ENCODE measurements at regions not wholly inside any gene's neighbourhood (a gene's known extent, or its start where the extent isn't known, plus 50 kb on each side); places are given as distances from the start of the nearest gene placed in this dataset.

GRCh38 chr5:8306288-8306896, 437.4 kb downstream of the MTRR start:
- Mint-ChIP-seq H3K36me3 (no peaks in the 10 kb centered on the region), H3K9me3 (peaks cover 7 to 58% (median 27%) of the 10 kb centered on the region in 6 donors), H3K27me3 (ENCODE audit: low read depth in 3 of 3) (no peaks in the 10 kb centered on the region), H3K4me1 (no peaks in the 10 kb centered on the region), H3K4me3 (no peak overlapping the region), H3K27ac (no peak overlapping the region)
- no peak for DNase-seq

- Mint-ChIP-seq H3K9me3 (peaks cover 13 to 55% (median 15%) of the 10 kb centered on the region in 6 donors), H3K27ac (no peak overlapping the region), H3K36me3 (no peaks in the 10 kb centered on the region), H3K4me3 (no peak overlapping the region), H3K27me3 (ENCODE audit: low read depth in 3 of 3) (peaks cover 0 to 1% (median 0%) of the 10 kb centered on the region in 3 donors), H3K4me1 (no peaks in the 10 kb centered on the region)
- no peak for DNase-seq
Observed at GRCh38 chr5:8314965-8315364, 446.0 kb downstream of the MTRR start.

GRCh38 chr5:8316608-8317280, 447.8 kb downstream of the MTRR start:
- Mint-ChIP-seq H3K36me3 (no peaks in the 10 kb centered on the region), H3K4me3 (no peak overlapping the region), H3K27me3 (ENCODE audit: low read depth in 3 of 3) (peaks cover 0 to 1% (median 0%) of the 10 kb centered on the region in 3 donors), H3K4me1 (no peaks in the 10 kb centered on the region), H3K9me3 (peaks cover 7 to 40% (median 16%) of the 10 kb centered on the region in 6 donors), H3K27ac (no peak overlapping the region)
- DNase-seq, result no peak

DNA sequence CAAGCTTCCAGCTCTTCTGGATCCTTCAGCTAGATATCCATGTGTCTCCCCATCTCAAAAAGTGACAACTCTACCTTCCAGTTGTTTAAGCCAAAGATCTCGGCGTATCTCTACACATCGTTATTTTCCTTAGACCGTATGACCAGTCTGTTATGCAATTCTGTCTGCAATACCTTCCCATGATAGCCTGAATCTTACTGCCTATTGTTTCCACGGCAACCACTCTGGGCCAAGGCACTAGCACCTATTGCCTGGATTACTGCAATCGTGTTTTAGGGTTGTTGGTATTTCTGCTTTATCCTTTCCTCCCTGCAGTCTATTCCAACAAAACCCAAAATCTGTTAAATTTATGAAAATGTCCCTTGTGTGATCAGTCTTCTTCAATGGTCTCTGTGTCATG, 448.4 kb downstream of the MTRR start:
- H3K9me3 Mint-ChIP-seq, result peaks cover 7 to 42% (median 16%) of the 10 kb centered on the region in 6 donors
- H3K4me1 Mint-ChIP-seq, result no peaks in the 10 kb centered on the region
- H3K27ac Mint-ChIP-seq, result no peak overlapping the region
- no peak for DNase-seq
- H3K27me3 Mint-ChIP-seq (ENCODE audit: low read depth in 3 of 3), result peaks cover 0 to 1% (median 0%) of the 10 kb centered on the region in 3 donors
- no peak overlapping the region for H3K4me3 Mint-ChIP-seq
- no peaks in the 10 kb centered on the region for H3K36me3 Mint-ChIP-seq

DNA sequence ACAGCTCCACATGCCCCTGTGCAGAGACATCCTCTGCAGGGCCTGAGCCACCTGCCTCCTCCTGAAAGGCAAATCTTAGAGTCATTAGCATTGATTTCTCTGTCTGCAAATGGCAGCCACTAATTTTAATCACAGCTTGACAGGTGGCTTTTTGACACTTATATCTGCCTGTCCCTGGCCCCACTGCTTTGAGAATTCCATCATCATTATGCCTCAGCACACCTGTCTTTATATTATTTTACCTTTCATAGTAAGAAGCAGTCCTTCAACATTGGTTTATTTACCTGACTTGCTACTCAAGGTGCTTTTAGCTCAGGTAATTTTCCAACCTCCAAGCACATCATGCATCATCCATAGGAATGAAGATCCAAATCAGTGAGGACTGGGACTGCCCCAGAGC, 451.3 kb downstream of the MTRR start:
- Mint-ChIP-seq H3K9me3 (peaks cover 7 to 35% (median 15%) of the 10 kb centered on the region in 6 donors), H3K27ac (no peak overlapping the region), H3K27me3 (ENCODE audit: low read depth in 3 of 3) (no peaks in the 10 kb centered on the region), H3K4me3 (no peak overlapping the region), H3K4me1 (no peaks in the 10 kb centered on the region), H3K36me3 (no peaks in the 10 kb centered on the region)
- DNase-seq, result no peak

GRCh38 chr5:8321272-8321671, 452.3 kb downstream of the MTRR start:
- H3K4me1 Mint-ChIP-seq, result no peaks in the 10 kb centered on the region
- H3K9me3 Mint-ChIP-seq, result peaks cover 9 to 32% (median 13%) of the 10 kb centered on the region in 6 donors
- DNase-seq, result no peak
- no peaks in the 10 kb centered on the region for H3K36me3 Mint-ChIP-seq
- no peak overlapping the region for H3K27ac Mint-ChIP-seq
- no peak overlapping the region for H3K4me3 Mint-ChIP-seq
- H3K27me3 Mint-ChIP-seq (ENCODE audit: low read depth in 3 of 3), result peaks cover 0 to 2% (median 1%) of the 10 kb centered on the region in 3 donors

DNA sequence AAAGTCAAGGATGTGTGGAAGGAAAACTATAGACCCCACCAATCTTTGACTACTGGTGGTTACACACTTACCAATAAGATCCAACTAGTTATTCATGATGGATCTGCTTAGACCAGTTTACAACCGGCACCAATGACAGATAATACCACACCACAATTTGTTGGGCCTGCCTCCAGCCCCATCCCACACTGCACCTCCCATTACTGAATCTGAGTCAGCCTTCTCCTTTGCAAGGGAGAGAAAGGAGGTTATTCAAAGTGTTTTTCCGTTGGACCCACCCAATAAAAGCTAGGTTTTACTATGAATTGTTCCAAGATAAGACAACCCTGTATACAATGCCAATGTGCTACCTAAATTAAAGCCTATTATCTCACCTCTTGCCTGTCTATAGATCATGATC, 453.5 kb downstream of the MTRR start:
- Mint-ChIP-seq H3K27me3 (ENCODE audit: low read depth in 3 of 3) (peaks cover 0 to 2% (median 1%) of the 10 kb centered on the region in 3 donors), H3K36me3 (no peaks in the 10 kb centered on the region), H3K27ac (no peak overlapping the region), H3K4me3 (no peak overlapping the region), H3K9me3 (peaks cover 11 to 27% (median 12%) of the 10 kb centered on the region in 6 donors), H3K4me1 (no peaks in the 10 kb centered on the region)
- no peak for DNase-seq

DNA sequence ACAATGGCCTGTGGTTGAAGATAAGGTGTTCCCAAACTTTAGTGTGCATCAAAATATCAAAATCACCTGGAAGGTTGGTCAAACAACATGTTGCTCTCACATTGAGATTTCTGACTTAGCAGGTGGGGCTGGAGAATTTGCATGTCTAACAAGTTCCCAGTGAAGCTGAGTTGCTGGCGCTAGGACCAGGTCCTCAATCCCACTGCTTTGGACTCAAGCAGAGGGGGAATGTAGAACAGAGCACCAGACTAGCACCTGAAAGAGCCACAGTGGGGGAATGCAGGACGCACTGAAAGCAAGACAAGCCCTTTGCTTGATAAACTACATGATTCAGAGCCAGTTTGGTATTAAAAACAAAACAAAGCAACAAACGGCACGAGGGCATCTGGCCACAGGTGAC, 458.1 kb downstream of the MTRR start:
- Mint-ChIP-seq H3K27me3 (ENCODE audit: low read depth in 3 of 3) (peaks cover 0 to 2% (median 1%) of the 10 kb centered on the region in 3 donors), H3K9me3 (peaks cover 5 to 32% (median 11%) of the 10 kb centered on the region in 6 donors), H3K4me1 (no peaks in the 10 kb centered on the region), H3K36me3 (no peaks in the 10 kb centered on the region), H3K27ac (no peak overlapping the region), H3K4me3 (no peak overlapping the region)
- DNase-seq, result no peak

DNA sequence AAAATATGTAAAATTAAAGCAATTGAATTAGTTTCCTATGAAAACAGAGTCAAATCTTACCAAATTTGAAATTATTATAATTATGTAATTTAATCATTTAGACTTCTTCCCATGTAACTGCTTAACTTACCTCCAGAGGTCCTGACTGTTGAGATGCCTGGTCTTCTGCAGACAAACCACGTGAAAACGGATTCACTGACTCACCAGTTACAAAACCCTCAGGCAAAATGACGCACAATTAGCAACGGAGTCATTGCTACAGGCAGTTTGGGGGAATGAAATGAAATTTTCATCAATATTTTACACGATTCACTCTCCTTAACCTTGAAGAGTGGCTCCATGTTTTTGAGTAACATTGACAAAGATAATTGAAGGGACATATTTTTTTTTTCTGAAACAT, 460.8 kb downstream of the MTRR start:
- Mint-ChIP-seq H3K4me3 (no peak overlapping the region), H3K27me3 (ENCODE audit: low read depth in 3 of 3) (peaks cover 1 to 3% (median 2%) of the 10 kb centered on the region in 3 donors), H3K9me3 (peaks cover 7 to 38% (median 10%) of the 10 kb centered on the region in 6 donors), H3K27ac (no peak overlapping the region), H3K4me1 (no peaks in the 10 kb centered on the region), H3K36me3 (no peaks in the 10 kb centered on the region)
- no peak for DNase-seq

DNA sequence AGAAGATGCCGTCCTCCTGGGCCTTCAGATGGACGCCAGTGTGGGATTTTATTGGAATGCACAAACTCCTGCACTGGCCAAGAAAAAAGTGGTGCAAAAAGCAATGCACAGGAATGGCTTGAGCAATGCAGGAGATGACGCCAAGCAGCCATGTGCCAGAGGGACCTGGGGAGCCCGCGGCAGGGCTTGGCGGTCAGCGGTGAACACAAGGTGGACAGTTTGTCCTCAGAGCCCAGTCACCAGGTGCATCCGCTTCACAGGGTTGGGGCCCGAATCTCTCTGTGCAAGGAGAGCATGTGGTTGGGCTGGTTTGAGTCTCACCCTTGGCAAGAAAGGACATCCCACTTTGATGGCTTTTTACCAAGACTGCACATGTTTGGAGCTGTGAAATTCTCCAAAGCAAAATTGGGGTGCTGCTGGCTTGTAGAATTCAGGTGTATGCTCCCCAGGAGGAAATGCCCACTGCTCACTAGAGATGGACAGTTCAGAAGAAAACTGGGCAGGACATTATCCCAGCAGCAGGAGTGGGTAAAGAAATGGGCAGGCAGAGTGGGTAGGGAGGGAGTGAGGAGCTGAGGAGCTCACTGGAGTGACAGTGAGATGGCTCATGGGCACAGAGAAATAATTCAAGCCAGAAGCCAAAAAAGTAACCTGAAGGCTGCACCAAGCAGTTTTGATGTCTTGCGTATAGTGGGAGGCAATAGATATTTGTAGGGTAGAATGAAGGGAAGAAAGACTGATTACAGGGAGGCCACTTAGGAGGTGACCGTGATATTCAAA, 463.9 kb downstream of the MTRR start:
- no peak overlapping the region for H3K4me3 Mint-ChIP-seq
- peaks cover 2 to 30% (median 6%) of the 10 kb centered on the region in 6 donors for H3K9me3 Mint-ChIP-seq
- H3K27ac Mint-ChIP-seq, result no peak overlapping the region
- H3K4me1 Mint-ChIP-seq, result no peaks in the 10 kb centered on the region
- peaks cover 0 to 4% (median 3%) of the 10 kb centered on the region in 3 donors for H3K27me3 Mint-ChIP-seq (ENCODE audit: low read depth in 3 of 3)
- no peaks in the 10 kb centered on the region for H3K36me3 Mint-ChIP-seq
- no peak for DNase-seq

GRCh38 chr5:8333485-8333884, 464.5 kb downstream of the MTRR start:
- H3K27me3 Mint-ChIP-seq (ENCODE audit: low read depth in 3 of 3), result peaks cover 0 to 4% (median 3%) of the 10 kb centered on the region in 3 donors
- H3K4me1 Mint-ChIP-seq, result no peaks in the 10 kb centered on the region
- no peak for DNase-seq
- H3K36me3 Mint-ChIP-seq, result no peaks in the 10 kb centered on the region
- H3K4me3 Mint-ChIP-seq, result no peak overlapping the region
- no peak overlapping the region for H3K27ac Mint-ChIP-seq
- H3K9me3 Mint-ChIP-seq, result peaks cover 0 to 28% (median 8%) of the 10 kb centered on the region in 6 donors

DNA sequence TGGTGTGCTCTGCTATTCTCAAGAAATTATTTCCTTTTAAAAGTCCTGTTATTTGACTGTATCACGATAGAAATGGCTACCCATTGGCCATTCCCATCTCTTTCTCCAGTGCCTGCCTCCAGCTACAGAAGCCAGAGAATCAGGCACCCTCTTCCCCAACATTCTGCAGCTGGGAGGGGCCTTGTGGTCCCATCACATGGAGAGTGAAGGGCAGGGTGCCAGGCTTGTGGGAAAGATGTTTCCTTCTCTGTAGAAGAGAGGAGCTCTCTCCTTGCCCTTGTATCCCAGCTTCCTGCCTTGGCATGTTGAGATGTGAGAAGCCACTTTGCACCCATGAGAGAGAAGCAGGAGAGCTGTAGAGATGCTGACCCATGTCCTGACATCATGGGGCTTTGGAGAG, 465.0 kb downstream of the MTRR start:
- Mint-ChIP-seq H3K4me3 (no peak overlapping the region), H3K4me1 (no peaks in the 10 kb centered on the region), H3K36me3 (no peaks in the 10 kb centered on the region), H3K9me3 (peaks cover 0 to 28% (median 7%) of the 10 kb centered on the region in 6 donors), H3K27me3 (ENCODE audit: low read depth in 3 of 3) (peaks cover 0 to 4% (median 3%) of the 10 kb centered on the region in 3 donors), H3K27ac (no peak overlapping the region)
- DNase-seq, result no peak

- Mint-ChIP-seq H3K36me3 (no peaks in the 10 kb centered on the region), H3K4me1 (no peaks in the 10 kb centered on the region), H3K27me3 (ENCODE audit: low read depth in 3 of 3) (peaks cover 0 to 7% (median 0%) of the 10 kb centered on the region in 3 donors), H3K9me3 (peaks cover 5 to 44% (median 13%) of the 10 kb centered on the region in 6 donors), H3K27ac (no peak overlapping the region), H3K4me3 (no peak overlapping the region)
- DNase-seq, result no peak
Observed at GRCh38 chr5:8340261-8340660, 471.3 kb downstream of the MTRR start.

DNA sequence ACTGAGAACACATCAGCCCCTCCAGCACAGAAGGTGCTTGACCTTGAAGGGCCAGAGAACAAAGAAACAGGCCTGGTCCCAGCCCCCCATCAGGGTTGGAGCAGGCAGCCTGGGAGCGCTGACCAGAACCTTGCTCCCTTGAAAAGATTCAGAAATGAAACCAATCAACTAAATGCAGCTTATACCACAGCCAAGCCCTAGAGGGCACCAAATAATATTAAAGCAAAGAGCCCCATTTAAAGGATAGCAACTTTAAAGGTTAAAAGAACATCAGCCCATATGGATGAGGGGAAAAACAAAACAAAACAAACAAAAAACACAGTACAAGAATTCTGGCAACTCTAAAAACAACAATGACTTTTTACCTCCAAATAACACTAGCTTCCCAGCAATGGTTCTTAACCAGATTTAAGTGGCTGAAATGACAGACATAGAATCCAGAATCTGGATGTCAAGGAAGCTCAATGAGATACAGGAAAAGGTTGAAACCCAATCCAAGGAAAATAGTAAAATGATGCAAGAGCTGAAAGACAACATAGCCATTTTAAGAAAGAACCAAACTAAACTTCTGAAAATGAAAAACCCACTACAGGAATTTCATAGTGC, 471.9 kb downstream of the MTRR start:
- DNase-seq, result no peak
- Mint-ChIP-seq H3K27ac (no peak overlapping the region), H3K4me3 (no peak overlapping the region)

More for the DNA sequence above, 471.9 kb downstream of the MTRR start:
- Mint-ChIP-seq H3K36me3 (no peaks in the 10 kb centered on the region), H3K4me1 (no peaks in the 10 kb centered on the region), H3K9me3 (peaks cover 7 to 48% (median 14%) of the 10 kb centered on the region in 6 donors), H3K27me3 (ENCODE audit: low read depth in 3 of 3) (peaks cover 0 to 4% (median 0%) of the 10 kb centered on the region in 3 donors)
